ENCODE measurements at regions not wholly inside any gene's neighbourhood (a gene's known extent, or its start where the extent isn't known, plus 50 kb on each side); places are given as distances from the start of the nearest gene placed in this dataset.

DNA sequence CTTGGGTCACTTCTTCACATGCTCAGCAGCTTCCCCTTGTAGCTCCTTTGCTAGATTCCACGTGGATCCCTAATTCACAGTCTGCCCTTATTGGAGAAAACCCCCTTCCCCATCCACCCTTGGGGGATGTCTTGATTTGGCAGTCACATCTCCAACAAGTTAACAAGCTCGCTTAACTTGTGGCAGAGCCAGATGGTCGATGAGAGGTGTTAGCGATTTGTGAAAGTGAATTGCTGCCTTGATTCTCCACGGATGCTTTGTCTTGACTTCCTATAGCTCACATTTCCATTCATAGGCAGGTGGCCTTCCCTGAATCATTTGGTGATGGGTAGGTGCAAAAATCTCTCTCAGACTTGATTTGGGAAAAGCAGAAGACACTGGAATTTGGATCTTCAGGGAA is 387.9 kb downstream of the TCERG1L start:
- TF ChIP-seq EZH2 (IDR thresholded peaks at IDR 0.05; ENCODE audit: insufficient read depth, poor library complexity, severe bottlenecking), result no peak
- TF ChIP-seq EZH2phosphoT487 (IDR thresholded peaks at IDR 0.05; ENCODE audit: insufficient read depth, low read depth), result no peak

Measured in GM23248 (cell line).